WTC11 (cell line): ENCODE measurements at regions not wholly inside any gene's neighbourhood (a gene's known extent, or its start where the extent isn't known, plus 50 kb on each side); places are given as distances from the start of the nearest gene placed in this dataset.

Experiments
- ATF2 ChIP-seq: sonication (generic); formaldehyde crosslinking; IDR thresholded peaks from 2 replicates; pipeline ENCODE4 v1.8.1; 2022; ENCODE audit warnings: low read depth, missing genetic modification reagents, borderline replicate concordance
- IRF2 ChIP-seq: sonication (generic); formaldehyde crosslinking; IDR thresholded peaks from 2 replicates; pipeline ENCODE4 v1.8.0; 2022; ENCODE audit warnings: low read depth, missing genetic modification reagents, borderline replicate concordance
- RELA ChIP-seq: sonication (generic); formaldehyde crosslinking; IDR thresholded peaks from 2 replicates; pipeline ENCODE4 v1.8.1; 2022; ENCODE audit warnings: missing genetic modification reagents, mild to moderate bottlenecking, borderline replicate concordance
- SP1 ChIP-seq: sonication (generic); formaldehyde crosslinking; conservative IDR thresholded peaks from 2 replicates; pipeline ENCODE4 v1.8.1; 2022; ENCODE audit warnings: missing genetic modification reagents
- USF1 ChIP-seq: sonication (generic); formaldehyde crosslinking; IDR thresholded peaks from 2 replicates; pipeline ENCODE4 v1.8.0; 2022; ENCODE audit warnings: mild to moderate bottlenecking, missing genetic modification reagents
- USF2 ChIP-seq: sonication (generic); formaldehyde crosslinking; IDR thresholded peaks from 2 replicates; pipeline ENCODE4 v1.8.1; 2023; ENCODE audit warnings: mild to moderate bottlenecking, missing genetic modification reagents, moderate library complexity

- TF ChIP-seq USF1 (CRISPR knock-in tag) (no peak), SP1 (CRISPR knock-in tag) (no peak), IRF2 (CRISPR knock-in tag) (no peak), RELA (no peak), ATF2 (CRISPR knock-in tag) (no peak), USF2 (CRISPR knock-in tag) (no peak)
Observed at GRCh38 chr5:93676704-93677103, 64.7 kb downstream of the POU5F2 start.
